ENCODE measurements at regions not wholly inside any gene's neighbourhood (a gene's known extent, or its start where the extent isn't known, plus 50 kb on each side); places are given as distances from the start of the nearest gene placed in this dataset.

- peak; percentile 49 for DNase-seq
Measured at GRCh38 chr16:72501739-72502593, 330.0 kb upstream of the PMFBP1 start.

- DNase-seq, result no peak
Measured at GRCh38 chr16:72500545-72500944, 328.6 kb upstream of the PMFBP1 start.

GRCh38 chr16:72493716-72494415 is 321.9 kb upstream of the PMFBP1 start:
- no peak for DNase-seq

GRCh38 chr16:72487283-72487682 is 315.3 kb upstream of the PMFBP1 start:
- no peak for DNase-seq

GRCh38 chr16:72482695-72483094 is 310.7 kb upstream of the PMFBP1 start:
- DNase-seq, result peak; percentile 50

- no peak for DNase-seq
Measured at GRCh38 chr16:72481419-72481818, 309.5 kb upstream of the PMFBP1 start.

GRCh38 chr16:72480911-72481310 is 309.0 kb upstream of the PMFBP1 start:
- no peak for DNase-seq

GRCh38 chr16:72475688-72476087 is 303.7 kb upstream of the PMFBP1 start:
- no peak for DNase-seq

- DNase-seq, result peak; percentile 68
Measured at GRCh38 chr16:72474501-72475123, 302.7 kb upstream of the PMFBP1 start.

- DNase-seq, result no peak
Measured at GRCh38 chr16:72473631-72474030, 301.7 kb upstream of the PMFBP1 start.

GRCh38 chr16:72471317-72471924 is 299.5 kb upstream of the PMFBP1 start:
- no peak for DNase-seq

- DNase-seq, result no peak
Measured at GRCh38 chr16:72470541-72470940, 298.6 kb upstream of the PMFBP1 start.

- DNase-seq, result no peak
Measured at GRCh38 chr16:72469932-72470331, 298.0 kb upstream of the PMFBP1 start.

- DNase-seq, result no peak
Measured at GRCh38 chr16:72468582-72468981, 296.6 kb upstream of the PMFBP1 start.

- DNase-seq, result peak; percentile 30
Measured at GRCh38 chr16:72467157-72467759, 295.3 kb upstream of the PMFBP1 start.

- no peak for DNase-seq
Measured at GRCh38 chr16:72464597-72465368, 292.8 kb upstream of the PMFBP1 start.

- no peak for DNase-seq
Measured at GRCh38 chr16:72464052-72464451, 292.1 kb upstream of the PMFBP1 start.

- DNase-seq, result no peak
Measured at GRCh38 chr16:72458035-72458434, 286.1 kb upstream of the PMFBP1 start.

- no peak for DNase-seq
Measured at GRCh38 chr16:72457243-72457940, 285.4 kb upstream of the PMFBP1 start.

GRCh38 chr16:72455743-72456659 is 284.0 kb upstream of the PMFBP1 start:
- DNase-seq, result no peak

Data from activated CD4-positive, alpha-beta T cell treated with anti-CD3 and anti-CD28 coated beads, Interleukin-10, Interleukin-2, amounts not matched to agents 100 ng/mL and 50 ng/mL, durations not matched to agents 16 hours and 8 hours (primary cell).